IPS-NIHi11 (cell line): ENCODE measurements at regions not wholly inside any gene's neighbourhood (a gene's known extent, or its start where the extent isn't known, plus 50 kb on each side); places are given as distances from the start of the nearest gene placed in this dataset.

Experiments used
- DNase-seq: peaks from one replicate; pipeline ENCODE4 v3.0.0; 2012; ENCODE audit warnings: mixed read lengths, low spot score

DNA sequence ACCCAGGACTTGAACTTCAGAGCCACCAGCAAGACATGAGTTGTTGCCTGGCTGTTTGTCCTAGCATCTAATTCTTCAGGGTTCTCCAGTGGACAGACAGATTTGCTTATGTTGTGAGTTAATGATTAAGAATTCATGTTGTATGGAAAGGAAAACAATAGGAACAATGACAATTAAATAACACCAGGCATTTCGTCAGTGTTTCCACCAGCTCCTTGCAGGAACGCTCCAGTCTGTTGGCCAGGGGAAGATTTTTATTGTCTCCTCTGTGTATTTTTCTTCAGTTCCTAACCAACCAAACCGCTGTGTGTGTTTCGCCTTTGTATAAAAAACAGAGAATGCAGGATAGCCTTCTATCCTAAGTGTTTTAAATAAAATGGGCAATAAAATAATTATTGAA, 64.4 kb upstream of the PTGFR start:
- DNase-seq: no peak

DNA sequence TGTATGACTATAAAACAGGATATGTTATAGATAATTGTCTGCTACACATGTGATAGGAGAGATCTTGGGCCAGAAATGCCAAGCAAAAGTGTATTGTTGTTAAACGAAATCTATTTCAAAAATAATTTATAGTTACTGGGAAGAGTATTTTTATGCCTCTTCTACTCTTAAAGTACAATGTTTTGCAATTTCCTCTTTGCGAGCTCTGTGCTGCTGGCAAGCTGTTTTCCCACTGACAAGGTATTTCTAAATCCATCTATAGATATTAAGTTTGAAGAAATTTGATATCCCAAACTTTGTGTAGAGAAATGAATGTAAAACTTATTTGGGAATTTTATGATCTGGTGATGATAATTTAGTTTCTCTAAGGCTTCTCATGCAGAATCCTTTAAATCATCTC, 63.3 kb upstream of the PTGFR start:
- no peak for DNase-seq

DNA sequence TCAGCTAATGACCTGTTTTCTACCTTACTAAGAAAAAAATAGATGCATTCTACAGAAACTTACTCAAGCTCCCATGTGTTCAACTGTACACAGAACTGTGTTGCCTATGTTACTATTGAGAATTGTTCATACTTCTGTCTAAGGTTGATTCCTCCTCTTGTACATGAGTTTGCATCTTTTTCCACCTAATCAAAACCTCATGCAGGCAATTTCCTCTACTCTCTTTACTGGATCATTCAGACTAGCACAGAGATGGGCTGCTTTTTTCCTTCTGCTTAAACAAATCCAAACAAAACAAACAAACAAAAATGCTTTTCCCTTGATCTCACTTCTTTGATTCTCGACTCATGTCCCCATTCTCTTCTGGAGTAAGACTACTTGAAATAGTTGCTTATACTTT, 58.8 kb upstream of the PTGFR start:
- DNase-seq: no peak

DNA sequence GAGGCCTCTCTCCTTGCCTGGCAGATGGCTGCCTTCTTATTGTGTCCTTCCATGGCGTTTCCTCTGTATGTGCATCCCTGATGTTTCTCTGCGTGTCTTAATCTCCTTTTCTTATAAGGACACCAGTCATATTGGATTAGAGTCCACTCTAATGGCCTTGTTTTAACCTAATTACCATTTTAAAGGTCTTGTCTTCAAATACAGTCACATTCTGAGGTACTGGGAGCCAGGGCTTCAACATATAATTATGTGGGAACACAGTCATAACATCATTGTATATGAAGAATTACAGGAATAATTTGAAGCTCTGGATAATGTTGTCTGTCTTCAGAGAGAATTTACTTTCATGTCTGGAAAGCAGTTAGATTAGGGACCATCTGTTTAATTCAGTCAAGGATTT, 56.4 kb upstream of the PTGFR start:
- DNase-seq: no peak

DNA sequence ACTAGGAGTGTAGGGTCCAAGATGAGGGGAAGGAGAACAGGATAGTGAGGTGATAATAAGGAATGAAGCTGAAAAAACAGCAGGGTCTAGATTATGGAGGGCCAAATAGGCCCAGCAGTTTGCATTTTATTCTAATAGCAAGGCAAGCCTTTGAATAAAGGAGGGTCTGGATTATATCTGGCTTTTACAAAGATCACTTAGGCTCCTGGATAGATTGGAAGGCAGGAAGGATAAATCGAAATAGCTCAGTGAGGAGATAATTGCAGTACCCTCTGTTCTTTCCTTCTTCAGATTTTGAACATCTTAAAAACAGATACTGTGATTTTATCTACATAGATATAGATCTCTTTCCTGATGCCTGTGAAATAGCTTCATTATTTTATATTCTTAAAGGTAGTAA, 53.8 kb upstream of the PTGFR start:
- no peak for DNase-seq

DNA sequence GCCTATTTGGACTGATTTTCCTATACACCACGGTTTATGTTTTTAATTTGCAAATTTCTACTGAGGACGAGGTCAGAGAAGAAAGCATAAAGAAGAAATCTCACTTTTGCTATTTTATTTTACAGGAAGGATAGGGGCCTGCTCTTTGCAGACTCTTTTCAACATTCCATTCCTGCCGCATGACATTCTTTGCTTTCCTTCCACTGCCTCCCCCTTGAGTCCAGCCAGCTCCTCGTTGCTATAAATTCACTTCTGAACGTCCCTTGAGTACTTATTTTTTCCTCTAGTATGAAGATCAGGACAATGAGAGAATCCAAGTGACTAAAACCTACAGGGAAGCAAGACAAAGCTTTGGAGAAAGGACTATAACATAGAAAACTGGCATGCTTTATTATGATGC, 53.4 kb upstream of the PTGFR start:
- no peak for DNase-seq

DNA sequence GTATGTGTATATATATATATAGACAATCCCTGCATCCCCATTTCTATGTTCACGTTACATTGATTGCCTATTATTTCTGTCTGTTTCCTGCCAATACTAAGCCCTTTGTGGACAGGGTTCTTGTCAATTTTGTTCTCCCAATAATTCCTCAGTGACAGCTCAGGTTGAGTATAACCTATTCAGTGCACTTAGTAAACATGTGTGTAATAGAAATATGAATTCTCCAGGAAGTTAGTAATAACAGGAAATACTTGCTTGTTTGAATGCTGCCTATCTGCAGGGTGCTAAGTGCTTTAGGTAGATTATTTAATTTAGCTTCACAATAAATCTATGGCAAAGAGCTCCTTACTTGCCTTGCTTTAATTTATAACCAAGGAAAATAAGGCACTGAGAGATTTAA, 52.8 kb upstream of the PTGFR start:
- no peak for DNase-seq

DNA sequence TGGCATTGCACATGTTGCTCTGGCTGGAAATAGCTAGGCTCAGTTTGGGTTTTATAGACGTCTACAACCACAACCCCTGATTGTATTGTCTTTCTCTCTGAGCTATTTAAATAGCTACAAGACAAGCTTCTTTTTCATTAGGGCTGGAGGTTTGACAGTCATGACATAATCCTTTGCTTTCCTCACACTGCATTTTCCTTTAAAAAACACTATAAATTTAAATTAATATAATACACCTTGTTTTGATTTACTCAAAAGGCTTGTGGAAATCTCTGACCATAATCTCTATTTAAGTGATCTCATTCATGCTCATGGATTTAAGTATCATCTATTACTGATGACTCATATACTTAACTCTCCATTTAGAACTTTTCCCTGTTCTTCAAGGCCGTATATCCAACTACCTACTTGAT, 50.4 kb upstream of the PTGFR start:
- DNase-seq: no peak
